GM12892 (cell line): ENCODE measurements at regions not wholly inside any gene's neighbourhood (a gene's known extent, or its start where the extent isn't known, plus 50 kb on each side); places are given as distances from the start of the nearest gene placed in this dataset.

Source experiments
- DNase-seq: peaks from one replicate; pipeline ENCODE4 v3.0.0; 2011; ENCODE audit not compliant: insufficient read length
- FAIRE-seq: peaks from 2 replicates; lab custom pipeline; 2011; peaks lifted over from hg19 to GRCh38; lab: Jason Lieb, UNC
- POLR2A ChIP-seq: IDR thresholded peaks from 2 replicates; pipeline ENCODE4 v1.6.1; 2011; ENCODE audit warnings: low read depth, low read length, control low read depth
- POLR2AphosphoS5 ChIP-seq: IDR thresholded peaks from 2 replicates; pipeline ENCODE4 v1.6.1; 2011; ENCODE audit warnings: low read depth, low read length, control low read depth
- TAF1 ChIP-seq: IDR thresholded peaks from 2 replicates; pipeline ENCODE4 v1.6.1; 2011; ENCODE audit warnings: low read depth, mild to moderate bottlenecking, control low read depth, low read length, borderline replicate concordance

DNA sequence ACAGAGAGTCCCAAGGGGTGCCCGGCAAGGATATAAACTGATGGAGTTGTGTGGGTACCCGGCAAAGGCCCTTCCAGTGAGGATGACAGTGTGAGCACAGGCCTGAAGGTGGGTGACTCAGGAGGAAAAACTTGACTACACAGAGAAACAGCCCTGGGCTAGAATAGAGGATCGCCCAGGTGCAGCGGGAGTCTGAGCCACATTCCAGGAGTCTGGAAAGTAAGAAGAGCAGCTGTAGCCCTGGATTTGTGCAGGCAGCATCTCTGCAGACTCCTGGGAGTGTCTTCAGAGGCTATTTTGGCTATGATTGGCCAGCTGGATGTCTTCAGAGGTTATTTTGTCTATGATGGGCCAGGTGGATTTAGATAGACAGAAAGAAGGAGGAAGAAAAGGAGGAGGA lies 367.6 kb upstream of the MKI67 start:
- FAIRE-seq (no peak), DNase-seq (no peak)
- TF ChIP-seq TAF1 (no peak), POLR2AphosphoS5 (no peak), POLR2A (no peak)

- DNase-seq (no peak), FAIRE-seq (no peak)
- no peak for TF ChIP-seq POLR2AphosphoS5
- TF ChIP-seq POLR2A: no peak
- no peak for TF ChIP-seq TAF1
These were observed 368.4 kb upstream of the MKI67 start for GRCh38 chr10:128494665-128495064.

- FAIRE-seq (no peak), DNase-seq (no peak)
These were observed 371.6 kb upstream of the MKI67 start for GRCh38 chr10:128497660-128498377.

DNA sequence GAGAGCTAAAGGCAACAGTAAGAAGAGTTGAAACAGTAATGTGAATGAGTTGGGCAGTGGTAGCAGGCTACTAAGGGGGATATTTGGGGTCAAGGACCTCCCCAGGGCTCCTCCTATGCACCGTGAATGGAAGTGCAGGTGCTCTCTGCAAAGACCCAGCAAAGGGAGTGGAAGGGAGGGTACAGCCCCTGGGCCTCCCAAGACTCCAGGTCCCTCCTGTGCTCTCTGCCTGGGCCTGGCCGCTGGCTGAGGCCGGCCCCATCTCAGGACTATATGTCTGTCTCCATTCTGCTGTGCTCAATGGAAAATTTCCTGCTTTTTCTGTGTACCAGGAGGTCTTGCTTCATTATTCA lies 372.1 kb upstream of the MKI67 start:
- FAIRE-seq (no peak), DNase-seq (no peak)
- no peak for TF ChIP-seq POLR2A
- no peak for TF ChIP-seq POLR2AphosphoS5
- TF ChIP-seq TAF1: no peak

More at GRCh38 chr10:128497660-128498377, 371.6 kb upstream of the MKI67 start:
- TF ChIP-seq POLR2A: no peak
- no peak for TF ChIP-seq TAF1
- TF ChIP-seq POLR2AphosphoS5: no peak

- DNase-seq: no peak
- no peak for TF ChIP-seq POLR2AphosphoS5
- FAIRE-seq: no peak
These were observed 372.5 kb upstream of the MKI67 start for GRCh38 chr10:128498746-128499145.

DNA sequence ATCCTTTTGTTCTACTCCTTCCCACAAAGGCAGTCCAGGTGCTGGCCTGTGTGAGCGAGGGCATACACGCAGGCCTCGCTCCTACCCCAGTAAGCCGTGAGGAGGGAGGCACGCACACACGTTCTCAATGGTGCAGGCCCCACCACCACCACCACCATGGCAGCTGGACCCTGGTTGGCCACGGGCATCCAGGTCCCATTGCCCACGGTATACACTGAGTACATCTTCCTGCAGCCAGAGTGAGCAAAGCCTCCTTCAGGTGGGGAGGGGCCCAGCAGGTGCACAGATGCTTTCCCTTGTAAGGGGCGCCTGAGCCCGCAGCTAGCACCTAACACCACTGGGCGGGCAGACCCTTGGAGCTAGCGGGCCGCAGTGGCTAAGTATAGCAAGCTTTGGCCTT lies 373.3 kb upstream of the MKI67 start:
- no peak for DNase-seq
- no peak for TF ChIP-seq POLR2AphosphoS5
- no peak for TF ChIP-seq TAF1
- TF ChIP-seq POLR2A: no peak
- FAIRE-seq: no peak

GRCh38 chr10:128499956-128500355 lies 373.7 kb upstream of the MKI67 start:
- DNase-seq (no peak), FAIRE-seq (no peak)
- no peak for TF ChIP-seq POLR2AphosphoS5
- TF ChIP-seq POLR2A: no peak
- TF ChIP-seq TAF1: no peak

- no peak for DNase-seq
- no peak for FAIRE-seq
- TF ChIP-seq POLR2AphosphoS5 (no peak), POLR2A (no peak), TAF1 (no peak)
These were observed 374.4 kb upstream of the MKI67 start for GRCh38 chr10:128500642-128501041.

DNA sequence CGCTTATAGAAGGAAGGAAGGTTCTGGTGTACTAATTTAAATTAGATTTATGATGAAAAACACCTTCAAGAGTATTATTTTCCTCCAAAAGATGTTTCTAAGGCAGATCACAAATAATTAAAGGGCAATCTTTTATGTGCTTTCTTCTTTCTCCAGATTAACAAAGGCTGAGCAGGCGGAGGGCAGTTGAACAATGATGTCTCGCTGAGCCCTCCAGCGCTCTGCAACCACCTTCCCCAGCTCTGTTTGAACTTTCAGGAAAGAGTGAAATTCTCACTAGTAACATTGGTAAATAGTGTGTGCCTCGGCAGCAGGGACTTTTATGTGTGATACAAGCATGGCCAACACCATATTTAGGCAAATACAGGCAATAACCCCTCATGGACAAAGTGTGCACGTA lies 379.1 kb upstream of the MKI67 start:
- TF ChIP-seq POLR2AphosphoS5: no peak
- FAIRE-seq: no peak
- DNase-seq: no peak

GRCh38 chr10:128506423-128506822 lies 380.2 kb upstream of the MKI67 start:
- TF ChIP-seq TAF1: no peak
- no peak for TF ChIP-seq POLR2A
- no peak for FAIRE-seq
- no peak for DNase-seq

DNA sequence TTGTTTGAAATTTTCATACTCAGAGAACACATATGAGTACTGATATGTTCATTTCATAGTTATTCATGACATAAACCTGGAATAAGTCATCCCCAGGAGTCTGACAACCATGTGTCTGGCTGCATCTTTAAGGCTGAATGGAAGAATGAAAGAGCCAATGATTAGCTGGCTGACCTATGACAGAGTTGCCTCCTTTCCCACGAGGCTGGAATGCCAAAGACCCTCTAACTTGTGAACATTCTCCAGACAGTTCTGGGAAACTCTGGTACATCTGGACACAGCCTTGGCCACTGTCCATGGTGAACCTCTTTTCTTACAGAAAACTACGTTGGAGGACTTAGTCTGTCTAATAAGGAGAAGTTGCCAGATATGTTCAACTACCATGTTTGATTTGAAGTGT lies 380.8 kb upstream of the MKI67 start:
- DNase-seq (no peak), FAIRE-seq (no peak)
- TF ChIP-seq POLR2A (no peak), TAF1 (no peak), POLR2AphosphoS5 (no peak)

- FAIRE-seq (no peak), DNase-seq (no peak)
- TF ChIP-seq TAF1 (no peak), POLR2A (no peak), POLR2AphosphoS5 (no peak)
These were observed 385.1 kb upstream of the MKI67 start for GRCh38 chr10:128511284-128511683.

DNA sequence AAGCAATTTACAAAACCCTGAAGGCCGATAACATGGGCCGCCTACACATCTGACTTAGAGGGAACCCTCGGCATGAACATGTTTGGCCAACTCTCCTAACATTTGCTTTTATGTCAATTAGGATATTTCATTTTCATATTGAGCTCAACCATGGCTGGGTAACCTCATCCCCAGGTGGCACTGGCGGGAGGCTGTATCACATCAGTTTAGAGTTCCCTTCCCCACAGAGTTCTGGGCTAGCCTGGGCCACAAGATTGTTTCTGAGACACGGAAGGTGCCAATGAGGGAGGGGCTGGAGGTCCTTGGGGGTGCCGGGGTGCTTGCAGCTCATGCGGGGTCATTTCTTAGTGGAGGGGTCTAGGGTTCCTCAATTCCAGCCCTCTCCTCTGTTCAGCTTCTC lies 386.5 kb upstream of the MKI67 start:
- DNase-seq (no peak), FAIRE-seq (no peak)
- no peak for TF ChIP-seq TAF1
- no peak for TF ChIP-seq POLR2AphosphoS5
